Nephron (organoid): ENCODE measurements at regions not wholly inside any gene's neighbourhood (a gene's known extent, or its start where the extent isn't known, plus 50 kb on each side); places are given as distances from the start of the nearest gene placed in this dataset.

Source experiments
- H3K27ac Mint-ChIP-seq, 3 experiments: 2 replicates each; pipeline ENCODE4 v1.8.0; 2020; ENCODE audit warnings: mixed read lengths in 3 of 3, mild to moderate bottlenecking in 2 of 3, moderate library complexity in 1 of 3
- H3K27me3 Mint-ChIP-seq: 2 replicates; pipeline ENCODE4 v1.8.0; 2021; ENCODE audit warnings: low read depth, mild to moderate bottlenecking, moderate library complexity, mixed read lengths
- H3K36me3 Mint-ChIP-seq: 2 replicates; pipeline ENCODE4 v1.8.0; 2020; ENCODE audit warnings: low read depth, mixed read lengths
- H3K4me1 Mint-ChIP-seq: 2 replicates; pipeline ENCODE4 v1.8.0; 2020; ENCODE audit warnings: mixed read lengths
- H3K4me3 Mint-ChIP-seq, 3 experiments: 2 replicates each; pipeline ENCODE4 v1.8.0; 2020; ENCODE audit warnings: mild to moderate bottlenecking in 3 of 3, mixed read lengths in 3 of 3, moderate library complexity in 2 of 3
- H3K9me3 Mint-ChIP-seq: 2 replicates; pipeline ENCODE4 v1.8.0; 2020; ENCODE audit warnings: mixed read lengths
- CTCF ChIP-seq, 3 experiments: fragments of 200-600 bp; sonication (generic); IDR thresholded peaks; one replicate each; pipeline ENCODE4 v1.5.0; 2021; ENCODE audit warnings: antibody characterized with exemption in 3 of 3; ENCODE audit not compliant: unreplicated experiment in 3 of 3

GRCh38 chr5:61933787-61934626, 372.0 kb upstream of the KIF2A start:
- H3K27ac Mint-ChIP-seq = no peak overlapping the region
- peaks cover 6% of the 10 kb centered on the region for H3K27me3 Mint-ChIP-seq
- H3K36me3 Mint-ChIP-seq = no peaks in the 10 kb centered on the region
- peak; percentile 65 to 87 (median 82) for TF ChIP-seq CTCF (IDR thresholded peaks at IDR 0.05; ENCODE audit: unreplicated experiment in 3 of 3)
- no peaks in the 10 kb centered on the region for H3K9me3 Mint-ChIP-seq
- H3K4me1 Mint-ChIP-seq = no peaks in the 10 kb centered on the region
- H3K4me3 Mint-ChIP-seq = no peak overlapping the region

- no peak for TF ChIP-seq CTCF (IDR thresholded peaks at IDR 0.05; ENCODE audit: unreplicated experiment in 3 of 3)
- Mint-ChIP-seq H3K27me3 (peaks cover under 1% of the 10 kb centered on the region), H3K9me3 (no peaks in the 10 kb centered on the region), H3K36me3 (no peaks in the 10 kb centered on the region), H3K27ac (no peak overlapping the region), H3K4me1 (no peaks in the 10 kb centered on the region), H3K4me3 (no peak overlapping the region)
Observed at GRCh38 chr5:61941637-61942036, 364.4 kb upstream of the KIF2A start.

GRCh38 chr5:61942462-61943049, 363.4 kb upstream of the KIF2A start:
- Mint-ChIP-seq H3K27me3 (peaks cover 3% of the 10 kb centered on the region), H3K4me3 (no peak overlapping the region), H3K36me3 (no peaks in the 10 kb centered on the region)

GRCh38 chr5:61943713-61944112, 362.3 kb upstream of the KIF2A start:
- Mint-ChIP-seq H3K36me3 (no peaks in the 10 kb centered on the region), H3K4me1 (no peaks in the 10 kb centered on the region), H3K27ac (no peak overlapping the region), H3K9me3 (no peaks in the 10 kb centered on the region), H3K27me3 (peaks cover 3% of the 10 kb centered on the region), H3K4me3 (no peak overlapping the region)
- no peak for TF ChIP-seq CTCF (IDR thresholded peaks at IDR 0.05; ENCODE audit: unreplicated experiment in 3 of 3)

More at GRCh38 chr5:61942462-61943049, 363.4 kb upstream of the KIF2A start:
- Mint-ChIP-seq H3K27ac (no peak overlapping the region), H3K4me1 (no peaks in the 10 kb centered on the region), H3K9me3 (no peaks in the 10 kb centered on the region)
- no peak for TF ChIP-seq CTCF (IDR thresholded peaks at IDR 0.05; ENCODE audit: unreplicated experiment in 3 of 3)

- H3K27me3 Mint-ChIP-seq = peaks cover 3% of the 10 kb centered on the region
- H3K4me1 Mint-ChIP-seq = no peaks in the 10 kb centered on the region
- H3K4me3 Mint-ChIP-seq = no peak overlapping the region
- no peaks in the 10 kb centered on the region for H3K9me3 Mint-ChIP-seq
- no peaks in the 10 kb centered on the region for H3K36me3 Mint-ChIP-seq
- no peak for TF ChIP-seq CTCF (IDR thresholded peaks at IDR 0.05; ENCODE audit: unreplicated experiment in 3 of 3)
- H3K27ac Mint-ChIP-seq = no peak overlapping the region
Observed at GRCh38 chr5:61948151-61948550, 357.9 kb upstream of the KIF2A start.
